H1 (cell line): ENCODE measurements at regions not wholly inside any gene's neighbourhood (a gene's known extent, or its start where the extent isn't known, plus 50 kb on each side); places are given as distances from the start of the nearest gene placed in this dataset.

ENCODE experiments used
- CTCF ChIA-PET: fragments of 300-600 bp; sonication (Branson Sonifier 250); formaldehyde crosslinking; loops from one replicate; lab custom pipeline; 2021; ENCODE audit not compliant: partially characterized antibody; lab: Charles Lee
- POLR2A ChIA-PET: fragments of 300-600 bp; sonication (Branson Sonifier 250); formaldehyde crosslinking; loops from one replicate; lab custom pipeline; 2021; ENCODE audit warnings: inconsistent platforms; ENCODE audit not compliant: partially characterized antibody; lab: Charles Lee
- DNase-seq, 2 experiments: peaks; one replicate each; pipeline versions ENCODE4 v3.0.0 to v3.0.0-alpha.2; 2010 to 2022; ENCODE audit warnings: low spot score in 2 of 2, low read depth in 1 of 2, mixed read lengths in 1 of 2
- FAIRE-seq: peaks from 2 replicates; lab custom pipeline; 2011; peaks lifted over from hg19 to GRCh38; lab: Jason Lieb, UNC
- H2AFZ ChIP-seq: 2 replicates; pipeline ENCODE4 v1.8.1; 2012; ENCODE audit warnings: low read length, inconsistent platforms
- H2AK5ac ChIP-seq: 2 replicates; pipeline ENCODE4 v1.6.1; 2013; ENCODE audit warnings: low read depth, low read length
- H2BK120ac ChIP-seq: replicated peaks from 2 replicates; pipeline ENCODE3; 2013; ENCODE audit warnings: low read depth, low read length, inconsistent platforms
- H2BK12ac ChIP-seq: 2 replicates; pipeline ENCODE4 v1.6.1; 2013; ENCODE audit warnings: low read depth, low read length
- H2BK15ac ChIP-seq: 2 replicates; pipeline ENCODE4 v1.6.1; 2013; ENCODE audit warnings: low read length
- H2BK20ac ChIP-seq: 2 replicates; pipeline ENCODE4 v1.6.1; 2013; ENCODE audit warnings: low read length
- H2BK5ac ChIP-seq: 2 replicates; pipeline ENCODE4 v1.6.1; 2013; ENCODE audit warnings: low read depth, low read length
- H3K14ac ChIP-seq: 2 replicates; pipeline ENCODE4 v1.6.1; 2013; ENCODE audit warnings: inconsistent platforms; ENCODE audit not compliant: insufficient read length
- H3K18ac ChIP-seq: 2 replicates; pipeline ENCODE4 v1.6.1; 2013; ENCODE audit warnings: low read length; ENCODE audit errors: extremely low read depth
- H3K23ac ChIP-seq: 2 replicates; pipeline ENCODE4 v1.6.1; 2013; ENCODE audit warnings: inconsistent platforms; ENCODE audit not compliant: insufficient read length
- H3K23me2 ChIP-seq: 2 replicates; pipeline ENCODE4 v1.6.1; 2013; ENCODE audit warnings: low read depth, low read length
- H3K27ac ChIP-seq: 2 replicates; pipeline ENCODE4 v1.6.1; 2011; ENCODE audit warnings: low read depth, low read length, inconsistent platforms
- H3K27me3 ChIP-seq, 4 experiments: replicated peaks in 1 of 4; 1 replicate in 1 of 4; 2 replicates in 3 of 4; pipeline versions ENCODE4 v1.6.1 to v1.8.1; 2011 to 2013; ENCODE audit warnings: low read length in 3 of 4, mild to moderate bottlenecking in 3 of 4, inconsistent platforms in 2 of 4, mixed read lengths in 2 of 4, moderate library complexity in 1 of 4; ENCODE audit not compliant: control insufficient read depth in 3 of 4, insufficient read depth in 3 of 4; ENCODE audit errors: extremely low read depth in 1 of 4
- H3K36me3 ChIP-seq, 4 experiments: 2 replicates each; pipeline versions ENCODE4 v1.6.1 to v1.8.1; 2011 to 2013; ENCODE audit warnings: mild to moderate bottlenecking in 4 of 4, low read length in 3 of 4, moderate library complexity in 2 of 4, control low read depth in 1 of 4, inconsistent platforms in 1 of 4; ENCODE audit not compliant: insufficient read depth in 4 of 4, control insufficient read depth in 2 of 4
- H3K4ac ChIP-seq: replicated peaks from 2 replicates; pipeline ENCODE3; 2013; ENCODE audit warnings: low read length, low read depth, mixed read lengths, inconsistent platforms; ENCODE audit not compliant: insufficient read length
- H3K4me1 ChIP-seq, 4 experiments: replicated peaks in 1 of 4; 1 replicate in 1 of 4; 2 replicates in 3 of 4; pipeline versions ENCODE4 v1.6.1 to v1.8.1; 2011 to 2013; ENCODE audit warnings: low read length in 3 of 4, inconsistent platforms in 2 of 4, mixed read lengths in 1 of 4; ENCODE audit not compliant: insufficient read depth in 4 of 4, control insufficient read depth in 3 of 4
- H3K4me2 ChIP-seq, 2 experiments: 2 replicates each; pipeline versions ENCODE4 v1.6.1 to v1.8.1; 2011 to 2013; ENCODE audit warnings: low read depth in 2 of 2, low read length in 2 of 2, control low read depth in 1 of 2, inconsistent platforms in 1 of 2, mild to moderate bottlenecking in 1 of 2; ENCODE audit not compliant: insufficient read depth in 1 of 2
- H3K4me3 ChIP-seq, 4 experiments: fragments of 200-600, 300-600 bp in 1 of 4; sonication (generic), shearing (Covaris generic), sonication (Bioruptor Twin) in 1 of 4; 2 replicates each; pipeline versions ENCODE4 v1.5.1 to v1.8.1; 2011 to 2016; ENCODE audit warnings: low read length in 4 of 4, low read depth in 3 of 4, control low read depth in 2 of 4, inconsistent platforms in 2 of 4, mild to moderate bottlenecking in 2 of 4, mixed read lengths in 1 of 4, moderate library complexity in 1 of 4; ENCODE audit not compliant: insufficient read depth in 2 of 4; ENCODE audit errors: extremely low read depth in 1 of 4
- H3K56ac ChIP-seq: replicated peaks from 2 replicates; pipeline ENCODE3; 2013; ENCODE audit warnings: low read depth, mild to moderate bottlenecking, mixed read lengths, low read length, inconsistent platforms; ENCODE audit not compliant: insufficient read length
- H3K79me1 ChIP-seq: 2 replicates; pipeline ENCODE4 v1.6.1; 2013; ENCODE audit warnings: low read depth, low read length, control low read depth
- H3K79me2 ChIP-seq, 2 experiments: 2 replicates each; pipeline versions ENCODE4 v1.6.1 to v1.8.1; 2012 to 2013; ENCODE audit warnings: low read length in 2 of 2, mild to moderate bottlenecking in 2 of 2, inconsistent platforms in 1 of 2; ENCODE audit not compliant: insufficient read depth in 2 of 2, control insufficient read depth in 1 of 2
- H3K9ac ChIP-seq, 4 experiments: replicated peaks in 1 of 4; 1 replicate in 1 of 4; 2 replicates in 3 of 4; pipeline versions ENCODE4 v1.6.1 to v1.8.1; 2011 to 2013; ENCODE audit warnings: low read depth in 3 of 4, low read length in 3 of 4, control low read depth in 2 of 4, mild to moderate bottlenecking in 2 of 4, moderate library complexity in 2 of 4, inconsistent platforms in 1 of 4; ENCODE audit errors: extremely low read depth in 1 of 4
- H3K9me3 ChIP-seq, 2 experiments: 2 replicates each; pipeline versions ENCODE4 v1.6.1 to v1.8.1; 2012 to 2013; ENCODE audit warnings: mild to moderate bottlenecking in 2 of 2, moderate library complexity in 2 of 2, control low read depth in 1 of 2, inconsistent platforms in 1 of 2, low read depth in 1 of 2, low read length in 1 of 2, mixed read lengths in 1 of 2; ENCODE audit not compliant: insufficient read depth in 2 of 2
- H4K20me1 ChIP-seq, 2 experiments: replicated peaks in 1 of 2; 2 replicates each; pipeline versions ENCODE3 to v1.8.1; 2011 to 2013; ENCODE audit warnings: inconsistent platforms in 2 of 2, low read length in 2 of 2, mild to moderate bottlenecking in 1 of 2; ENCODE audit not compliant: insufficient read depth in 2 of 2, control insufficient read depth in 1 of 2
- H4K5ac ChIP-seq: 2 replicates; pipeline ENCODE4 v1.6.1; 2013; ENCODE audit warnings: low read length, low read depth, mixed read lengths, inconsistent platforms; ENCODE audit not compliant: insufficient read length
- H4K8ac ChIP-seq: 2 replicates; pipeline ENCODE4 v1.8.0; 2013; ENCODE audit warnings: mild to moderate bottlenecking, moderate library complexity, low read length, inconsistent platforms; ENCODE audit not compliant: insufficient read depth; ENCODE audit errors: extremely low read depth
- H4K91ac ChIP-seq: replicated peaks from 2 replicates; pipeline ENCODE3; 2013; ENCODE audit warnings: low read length, mixed read lengths, inconsistent platforms; ENCODE audit not compliant: insufficient read length
- BACH1 ChIP-seq: IDR thresholded peaks from 2 replicates; pipeline ENCODE4 v1.6.1; 2012; ENCODE audit warnings: low read length, improper control_type of control experiment
- CBX8 ChIP-seq: fragments of 300-800, 300-1000 bp; sonication (generic); IDR thresholded peaks from 2 replicates; pipeline ENCODE4 v1.7.1; 2016; ENCODE audit warnings: low read depth, low read length, borderline replicate concordance
- CEBPB ChIP-seq: IDR thresholded peaks from 2 replicates; pipeline ENCODE4 v1.6.1; 2012; ENCODE audit warnings: low read depth, low read length
- JUND ChIP-seq: IDR thresholded peaks from 2 replicates; pipeline ENCODE4 v1.6.1; 2011; ENCODE audit warnings: mild to moderate bottlenecking, improper control_type of control experiment, low read length
- POU5F1 ChIP-seq: IDR thresholded peaks from 2 replicates; pipeline ENCODE4 v1.6.1; 2011; ENCODE audit warnings: low read depth, mild to moderate bottlenecking, low read length, moderate library complexity
- RAD21 ChIP-seq, 2 experiments: IDR thresholded peaks in 1 of 2; conservative IDR thresholded peaks in 1 of 2; 2 replicates each; pipeline ENCODE4 v1.6.1; 2011; ENCODE audit warnings: low read depth in 2 of 2, low read length in 2 of 2, improper control_type of control experiment in 1 of 2, inconsistent platforms in 1 of 2, mild to moderate bottlenecking in 1 of 2, moderate library complexity in 1 of 2
- SIRT6 ChIP-seq: IDR thresholded peaks from one replicate; pipeline ENCODE4 v1.7.1; 2012; ENCODE audit warnings: low read length, inconsistent platforms
- WGBS, 2 experiments: shearing (Covaris generic) in 1 of 2; methylation state at CpG; one replicate each; pipeline versions ENCODE4 v1.1.6 to v1.1.7; 2013 to 2015; ENCODE audit warnings: low lambda C conversion rate in 2 of 2, mixed read lengths in 2 of 2, inconsistent platforms in 1 of 2, low coverage in 1 of 2, missing lambda C conversion rate in 1 of 2; ENCODE audit not compliant: insufficient replicate concordance in 2 of 2, insufficient coverage in 1 of 2, insufficient read length in 1 of 2; ENCODE audit errors: extremely low coverage in 1 of 2, missing lambda C conversion rate in 1 of 2; 5-methylcytosine and 5-hydroxymethylcytosine counted together
- TF ChIP-seq, protein P1 (sequence below), 3 experiments: IDR thresholded peaks; 1 replicate in 2 of 3; 2 replicates in 1 of 3; pipeline versions ENCODE4 v1.5.1 to v1.6.1; 2011; ENCODE audit warnings: low read length in 3 of 3, mild to moderate bottlenecking in 3 of 3, inconsistent platforms in 2 of 3, low read depth in 1 of 3, moderate library complexity in 1 of 3; ENCODE audit not compliant: insufficient read depth in 1 of 3; ENCODE audit errors: control extremely low read depth in 1 of 3

DNA sequence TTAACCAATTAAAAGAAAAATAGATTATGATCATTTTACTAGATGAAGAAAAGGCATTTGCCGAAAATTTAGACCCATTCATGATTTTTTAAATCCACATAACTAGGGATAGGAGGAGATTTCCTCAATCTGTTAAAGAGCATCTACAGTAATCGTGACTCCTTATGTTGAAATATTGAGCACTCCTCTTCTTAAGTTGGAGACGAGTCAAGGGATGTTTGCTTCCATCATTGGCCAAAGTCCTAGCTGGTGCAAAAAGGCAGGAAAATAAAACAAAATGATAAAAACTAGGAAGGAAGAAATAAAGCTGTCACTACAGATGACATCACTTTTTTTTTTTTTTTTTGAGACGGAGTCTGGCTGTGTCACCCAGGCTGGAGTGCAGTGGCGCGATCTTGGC lies 245.6 kb upstream of the KAZN start:
- Histone ChIP-seq H2AK5ac (no peak overlapping the region), H3K27me3 (no peaks in the 10 kb centered on the region), H3K9me3 (no peaks in the 10 kb centered on the region; a peak in 1 of 4 replicates), H3K23ac (no peak overlapping the region), H3K4me2 (no peak overlapping the region), H4K8ac (no peak overlapping the region), H3K18ac (no peak overlapping the region), H4K91ac (no peak overlapping the region), H4K5ac (no peak overlapping the region), H3K4ac (no peak overlapping the region), H3K56ac (no peak overlapping the region), H2BK12ac (no peak overlapping the region), H2BK120ac (no peak overlapping the region), H3K79me2 (no peaks in the 10 kb centered on the region), H3K79me1 (no peaks in the 10 kb centered on the region), H3K9ac (no peak overlapping the region), H2AFZ (no peak overlapping the region), H3K4me3 (no peak overlapping the region), H3K14ac (no peak overlapping the region), H3K36me3 (no peaks in the 10 kb centered on the region), H2BK5ac (no peak overlapping the region), H2BK20ac (no peak overlapping the region), H3K4me1 (no peaks in the 10 kb centered on the region), H3K27ac (no peak overlapping the region), H2BK15ac (no peak overlapping the region), H3K23me2 (no peaks in the 10 kb centered on the region), H4K20me1 (no peaks in the 10 kb centered on the region)
- 97% methylated on average over 3 of the region's 6 CpGs; no CpG with 5 or more reads in 1 of the 2 experiments for WGBS, 2 experiments
- DNase-seq (no peak), FAIRE-seq (no peak)
- TF ChIP-seq SIRT6 (no peak), BACH1 (no peak), JUND (no peak), POU5F1 (no peak), CBX8 (no peak), RAD21 (IDR thresholded peaks at IDR 0.05 in 1 of 2, conservative IDR thresholded peaks at IDR 0.05 in 1 of 2; ENCODE audit: low read depth in 2 of 2, low read length in 2 of 2) (no peak), CEBPB (no peak)
- TF ChIP-seq, protein P1, sequence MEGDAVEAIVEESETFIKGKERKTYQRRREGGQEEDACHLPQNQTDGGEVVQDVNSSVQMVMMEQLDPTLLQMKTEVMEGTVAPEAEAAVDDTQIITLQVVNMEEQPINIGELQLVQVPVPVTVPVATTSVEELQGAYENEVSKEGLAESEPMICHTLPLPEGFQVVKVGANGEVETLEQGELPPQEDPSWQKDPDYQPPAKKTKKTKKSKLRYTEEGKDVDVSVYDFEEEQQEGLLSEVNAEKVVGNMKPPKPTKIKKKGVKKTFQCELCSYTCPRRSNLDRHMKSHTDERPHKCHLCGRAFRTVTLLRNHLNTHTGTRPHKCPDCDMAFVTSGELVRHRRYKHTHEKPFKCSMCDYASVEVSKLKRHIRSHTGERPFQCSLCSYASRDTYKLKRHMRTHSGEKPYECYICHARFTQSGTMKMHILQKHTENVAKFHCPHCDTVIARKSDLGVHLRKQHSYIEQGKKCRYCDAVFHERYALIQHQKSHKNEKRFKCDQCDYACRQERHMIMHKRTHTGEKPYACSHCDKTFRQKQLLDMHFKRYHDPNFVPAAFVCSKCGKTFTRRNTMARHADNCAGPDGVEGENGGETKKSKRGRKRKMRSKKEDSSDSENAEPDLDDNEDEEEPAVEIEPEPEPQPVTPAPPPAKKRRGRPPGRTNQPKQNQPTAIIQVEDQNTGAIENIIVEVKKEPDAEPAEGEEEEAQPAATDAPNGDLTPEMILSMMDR (IDR thresholded peaks at IDR 0.05; ENCODE audit: control extremely low read depth in 1 of 3, insufficient read depth in 1 of 3, low read depth in 1 of 3, low read length in 3 of 3): no peak
- POLR2A ChIA-PET: no interaction called here
- CTCF ChIA-PET: no interaction called here
